Activated naive CD4-positive, alpha-beta T cell treated with anti-CD3 and anti-CD28 coated beads, Interleukin-2, amount 10 ng/mL, durations not matched to agents 7 days and 5 days (primary cell): ENCODE measurements at regions not wholly inside any gene's neighbourhood (a gene's known extent, or its start where the extent isn't known, plus 50 kb on each side); places are given as distances from the start of the nearest gene placed in this dataset.

Experiments used
- CTCF ChIA-PET: fragments of 350-600 bp; sonication (Branson Sonifier 250); formaldehyde crosslinking; loops from one replicate; lab custom pipeline; 2021; ENCODE audit warnings: antibody characterized with exemption; lab: Charles Lee
- DNase-seq: peaks from one replicate; pipeline ENCODE4 v3.0.0-alpha.2; 2020
- H3K27ac Mint-ChIP-seq: one replicate; pipeline ENCODE4 v1.8.0; 2021; ENCODE audit warnings: mild to moderate bottlenecking, moderate library complexity, mixed read lengths
- H3K27me3 Mint-ChIP-seq: one replicate; pipeline ENCODE4 v1.8.0; 2021; ENCODE audit warnings: mild to moderate bottlenecking, mixed read lengths
- H3K36me3 Mint-ChIP-seq: one replicate; pipeline ENCODE4 v1.8.0; 2021; ENCODE audit warnings: mixed read lengths
- H3K4me1 Mint-ChIP-seq: one replicate; pipeline ENCODE4 v1.8.0; 2021; ENCODE audit warnings: mixed read lengths
- H3K4me3 Mint-ChIP-seq: one replicate; pipeline ENCODE4 v1.8.0; 2021; ENCODE audit warnings: mild to moderate bottlenecking, moderate library complexity, mixed read lengths
- H3K9me3 Mint-ChIP-seq: one replicate; pipeline ENCODE4 v1.8.0; 2021; ENCODE audit warnings: mixed read lengths

DNA sequence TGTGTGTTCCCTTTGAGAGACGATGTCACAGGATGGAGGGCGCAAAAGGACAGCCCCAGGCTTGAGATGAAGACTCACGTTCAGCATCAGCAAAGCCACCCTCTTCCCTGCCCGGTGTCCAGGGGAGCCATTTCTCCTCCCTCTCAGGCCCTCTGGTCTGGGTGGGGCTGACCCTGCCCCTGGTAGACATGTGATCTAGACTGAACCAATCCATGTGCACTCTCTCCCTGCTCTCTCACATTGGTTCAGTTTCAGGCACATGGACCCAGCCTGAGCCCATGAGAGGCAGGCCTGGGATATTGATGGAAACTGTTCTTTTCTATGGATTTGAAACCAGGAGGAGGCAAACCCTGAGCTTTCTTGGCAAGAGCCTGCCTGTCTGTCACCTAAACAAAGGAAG is 115.6 kb upstream of the IGSF21 start:
- Mint-ChIP-seq H3K36me3 (no peaks in the 10 kb centered on the region), H3K9me3 (no peaks in the 10 kb centered on the region), H3K4me3 (no peak overlapping the region), H3K4me1 (no peaks in the 10 kb centered on the region), H3K27ac (no peak overlapping the region), H3K27me3 (peaks cover 3% of the 10 kb centered on the region)
- no peak for DNase-seq
- CTCF ChIA-PET = no interaction called here

DNA sequence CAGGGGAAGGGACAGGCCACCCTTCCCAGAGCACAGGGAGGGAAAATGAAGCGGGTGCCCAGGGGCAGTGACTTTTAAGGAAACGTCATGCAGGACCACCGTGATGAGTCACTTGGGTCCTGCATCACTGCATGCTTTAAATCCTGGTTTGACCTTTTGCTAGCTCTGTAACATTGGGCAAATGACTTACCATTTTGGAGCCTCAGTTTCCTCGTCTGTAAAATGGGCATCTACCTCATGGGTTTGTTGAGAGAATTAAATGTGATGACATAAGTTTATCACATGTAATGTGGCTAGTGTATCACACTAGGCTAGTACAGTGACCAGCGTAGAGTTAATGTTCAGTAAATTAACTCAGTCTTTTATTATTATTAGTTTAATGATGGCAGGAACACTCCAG is 114.8 kb upstream of the IGSF21 start:
- H3K9me3 Mint-ChIP-seq = no peaks in the 10 kb centered on the region
- no peaks in the 10 kb centered on the region for H3K36me3 Mint-ChIP-seq
- H3K27ac Mint-ChIP-seq = no peak overlapping the region
- H3K27me3 Mint-ChIP-seq = peaks cover 3% of the 10 kb centered on the region
- no peaks in the 10 kb centered on the region for H3K4me1 Mint-ChIP-seq
- no peak for DNase-seq
- no peak overlapping the region for H3K4me3 Mint-ChIP-seq
- CTCF ChIA-PET = no interaction called here

DNA sequence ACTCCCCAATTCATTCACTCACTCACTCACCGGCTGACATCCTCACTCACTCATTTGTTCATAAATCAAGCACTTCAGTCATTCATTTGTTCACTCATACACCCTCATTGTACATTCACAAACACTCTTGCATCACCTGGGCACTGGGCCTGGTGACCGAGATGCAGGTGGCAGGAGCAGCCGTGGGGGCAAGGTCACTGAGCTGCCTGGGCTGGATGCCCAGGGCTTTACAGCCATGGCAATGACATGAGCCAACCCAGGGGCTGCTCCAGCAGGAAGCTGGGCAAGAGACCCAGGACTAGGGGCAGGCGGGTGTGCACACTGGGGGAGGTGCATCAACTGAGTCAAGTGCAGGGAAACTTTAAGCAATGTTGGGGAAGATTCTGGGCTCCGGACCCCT is 113.6 kb upstream of the IGSF21 start:
- Mint-ChIP-seq H3K4me3 (no peak overlapping the region), H3K27me3 (peaks cover 3% of the 10 kb centered on the region), H3K27ac (no peak overlapping the region), H3K36me3 (no peaks in the 10 kb centered on the region), H3K9me3 (no peaks in the 10 kb centered on the region), H3K4me1 (no peaks in the 10 kb centered on the region)
- DNase-seq = no peak
- CTCF ChIA-PET = no interaction called here

DNA sequence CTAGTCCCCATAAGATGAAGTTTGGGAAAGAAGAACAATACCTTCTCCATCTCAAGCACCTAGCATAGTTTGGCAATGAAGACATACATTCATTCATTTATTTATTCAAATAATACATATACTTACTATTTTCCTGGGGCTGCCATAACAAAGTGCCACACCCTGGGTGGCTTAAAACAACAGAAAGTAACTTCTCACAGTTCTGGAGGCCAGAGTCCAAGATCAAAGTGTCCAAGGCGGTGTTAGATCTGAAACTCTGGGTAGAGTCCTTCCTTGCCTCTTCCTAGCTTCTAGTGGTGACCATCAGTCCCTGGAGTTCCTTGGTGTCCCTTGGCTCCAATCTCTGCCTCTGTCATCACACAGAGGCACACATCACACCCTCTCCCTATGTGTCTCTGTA is 112.1 kb upstream of the IGSF21 start:
- H3K4me3 Mint-ChIP-seq = no peak overlapping the region
- H3K4me1 Mint-ChIP-seq = no peaks in the 10 kb centered on the region
- H3K36me3 Mint-ChIP-seq = no peaks in the 10 kb centered on the region
- peaks cover 3% of the 10 kb centered on the region for H3K27me3 Mint-ChIP-seq
- no peaks in the 10 kb centered on the region for H3K9me3 Mint-ChIP-seq
- no peak for DNase-seq
- no peak overlapping the region for H3K27ac Mint-ChIP-seq
- CTCF ChIA-PET = no interaction called here

DNA sequence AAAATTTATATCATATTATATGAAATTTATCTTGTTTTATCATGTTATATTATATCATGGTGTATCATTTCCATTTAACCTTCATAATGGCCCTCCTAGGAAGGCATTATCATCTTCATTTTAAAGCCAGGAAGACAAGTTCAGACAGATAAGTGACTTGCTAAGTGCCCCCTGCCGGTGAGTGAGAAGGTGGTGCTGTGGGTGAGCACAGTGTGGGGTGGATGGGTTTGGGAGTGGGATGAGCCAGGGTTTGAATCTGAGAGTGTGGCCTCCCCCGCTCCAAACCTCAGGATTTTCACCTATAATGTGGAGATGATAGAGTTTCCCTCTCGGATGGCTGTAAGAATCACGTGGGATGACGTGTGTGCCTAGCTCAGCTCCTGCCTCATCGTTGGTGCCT is 108.7 kb upstream of the IGSF21 start:
- no peak for DNase-seq
- no peaks in the 10 kb centered on the region for H3K36me3 Mint-ChIP-seq

DNA sequence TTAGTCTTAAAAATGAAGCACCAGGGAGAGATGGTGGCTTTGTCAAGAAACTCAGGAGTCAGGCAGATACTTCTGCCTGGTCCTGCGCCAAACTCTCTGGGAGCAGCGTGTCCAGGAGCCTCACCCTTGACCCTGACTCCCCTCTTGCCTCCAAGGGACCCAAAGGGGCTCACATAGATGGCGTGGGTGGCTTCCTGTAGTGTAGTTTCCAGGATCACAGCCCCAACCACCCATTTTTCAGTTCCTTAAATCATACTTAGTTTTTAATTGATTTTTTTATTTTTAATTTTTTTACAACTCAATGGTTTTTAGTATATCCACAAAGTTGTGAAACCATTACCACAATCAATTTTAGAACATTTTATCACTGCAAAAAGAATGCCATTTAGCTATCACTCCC is 107.7 kb upstream of the IGSF21 start:
- Mint-ChIP-seq H3K36me3 (no peaks in the 10 kb centered on the region), H3K27me3 (no peaks in the 10 kb centered on the region), H3K4me1 (no peaks in the 10 kb centered on the region), H3K4me3 (no peak overlapping the region), H3K9me3 (no peaks in the 10 kb centered on the region), H3K27ac (no peak overlapping the region)
- DNase-seq = no peak
- CTCF ChIA-PET = no interaction called here

More for the DNA sequence above, 108.7 kb upstream of the IGSF21 start:
- H3K27ac Mint-ChIP-seq = no peak overlapping the region
- H3K27me3 Mint-ChIP-seq = no peaks in the 10 kb centered on the region
- H3K9me3 Mint-ChIP-seq = no peaks in the 10 kb centered on the region
- no peaks in the 10 kb centered on the region for H3K4me1 Mint-ChIP-seq
- CTCF ChIA-PET = no interaction called here
- no peak overlapping the region for H3K4me3 Mint-ChIP-seq

DNA sequence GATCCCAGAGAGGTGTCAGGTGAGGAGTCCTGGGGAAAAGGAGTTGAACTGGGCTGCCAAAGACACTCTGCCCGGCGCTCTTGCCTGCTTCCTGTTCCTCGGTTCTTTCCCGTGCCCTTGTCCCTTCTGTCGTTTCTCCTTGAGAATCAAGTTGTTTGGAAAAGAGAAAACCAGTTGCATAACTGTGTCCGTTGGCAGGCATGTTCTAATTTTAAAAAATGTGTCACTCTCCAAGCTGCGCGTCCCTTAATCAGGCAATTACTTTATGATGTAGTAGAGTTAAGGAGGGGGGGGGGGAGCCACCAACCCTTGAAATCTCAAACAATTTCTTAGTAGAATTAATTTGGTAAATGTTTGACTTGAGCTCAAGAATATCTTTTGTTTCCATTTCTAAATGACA is 105.9 kb upstream of the IGSF21 start:
- H3K27me3 Mint-ChIP-seq = no peaks in the 10 kb centered on the region
- H3K4me3 Mint-ChIP-seq = no peak overlapping the region
- H3K4me1 Mint-ChIP-seq = no peaks in the 10 kb centered on the region
- no peaks in the 10 kb centered on the region for H3K36me3 Mint-ChIP-seq
- no peak for DNase-seq
- H3K27ac Mint-ChIP-seq = no peak overlapping the region
- no peaks in the 10 kb centered on the region for H3K9me3 Mint-ChIP-seq
- CTCF ChIA-PET = no interaction called here

DNA sequence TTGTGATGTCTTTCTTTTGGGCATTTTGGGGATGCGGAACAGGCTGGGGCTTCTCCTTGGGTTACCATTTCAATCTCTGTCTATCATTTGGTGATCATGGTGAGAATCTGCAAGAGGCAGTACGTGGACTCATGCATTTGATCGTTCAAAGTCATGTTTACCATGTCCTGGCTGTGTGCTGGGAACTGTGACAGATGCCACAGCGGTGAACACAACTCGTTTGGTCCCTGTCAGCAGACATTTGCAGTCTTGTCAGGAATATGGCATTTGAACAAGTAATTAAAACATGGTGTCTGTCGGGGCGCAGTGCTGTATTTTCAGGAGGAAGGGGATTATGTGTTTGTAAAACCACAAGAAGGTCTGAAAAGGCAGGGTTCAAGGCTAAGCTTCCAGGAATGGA is 103.3 kb upstream of the IGSF21 start:
- no peaks in the 10 kb centered on the region for H3K4me1 Mint-ChIP-seq
- CTCF ChIA-PET = no interaction called here
- no peaks in the 10 kb centered on the region for H3K9me3 Mint-ChIP-seq
- no peaks in the 10 kb centered on the region for H3K36me3 Mint-ChIP-seq
- no peak overlapping the region for H3K4me3 Mint-ChIP-seq
- H3K27me3 Mint-ChIP-seq = peaks cover 6% of the 10 kb centered on the region
- H3K27ac Mint-ChIP-seq = no peak overlapping the region
- DNase-seq = no peak

DNA sequence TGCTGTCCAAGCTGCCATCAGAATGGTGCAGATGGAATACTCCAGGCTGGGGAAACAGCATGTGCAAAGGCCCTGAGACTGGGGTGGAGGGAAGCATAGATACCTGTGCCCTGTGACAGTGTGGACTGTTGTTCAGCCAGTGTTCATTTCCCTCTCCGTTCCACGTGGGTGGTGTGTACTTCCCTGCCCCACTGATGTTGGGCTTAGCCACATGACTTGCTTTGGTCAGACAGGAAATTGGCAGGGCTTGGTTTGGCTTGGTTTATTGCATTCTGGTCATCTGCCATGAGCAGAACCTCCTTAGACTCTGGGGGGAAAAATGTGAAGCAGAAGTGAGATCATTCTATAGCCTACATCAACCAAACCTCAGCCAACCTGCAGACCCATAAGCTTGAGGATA is 102.4 kb upstream of the IGSF21 start:
- CTCF ChIA-PET = no interaction called here
- no peaks in the 10 kb centered on the region for H3K36me3 Mint-ChIP-seq
- H3K4me3 Mint-ChIP-seq = no peak overlapping the region
- H3K27me3 Mint-ChIP-seq = peaks cover 8% of the 10 kb centered on the region
- no peak for DNase-seq
- no peak overlapping the region for H3K27ac Mint-ChIP-seq
- no peaks in the 10 kb centered on the region for H3K9me3 Mint-ChIP-seq
- no peaks in the 10 kb centered on the region for H3K4me1 Mint-ChIP-seq

DNA sequence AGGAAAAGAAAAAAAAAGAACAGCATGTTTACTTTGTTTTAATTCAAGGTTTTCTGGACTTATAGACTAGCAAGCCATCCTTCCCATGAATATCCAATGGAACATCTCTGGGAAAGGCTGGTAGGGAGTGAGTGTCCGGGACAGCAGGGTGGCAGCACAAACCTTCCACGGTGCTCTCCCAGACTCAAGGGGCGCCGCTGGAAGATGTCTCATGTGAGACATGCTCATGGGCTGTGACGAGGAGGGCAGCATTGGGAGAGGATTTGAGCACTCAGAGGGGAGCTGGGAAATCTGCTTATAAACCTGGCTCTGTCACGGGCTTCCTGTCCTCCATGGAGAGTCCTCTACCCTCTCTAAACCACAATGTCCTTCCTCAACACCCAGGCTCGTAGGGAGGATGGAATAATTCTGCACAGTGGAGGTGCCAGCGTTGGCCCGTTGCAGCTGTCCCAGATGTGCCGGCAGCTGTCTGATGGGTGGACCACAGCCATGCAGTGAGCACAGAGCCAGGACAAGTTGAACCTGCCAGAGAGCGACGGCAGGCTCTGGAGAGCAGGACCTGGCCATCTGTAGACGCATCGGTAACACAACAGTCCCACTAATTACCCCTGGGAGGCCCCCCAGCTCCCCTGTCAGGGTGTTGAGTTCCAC is 100.1 kb upstream of the IGSF21 start:
- H3K4me1 Mint-ChIP-seq = no peaks in the 10 kb centered on the region
- no peaks in the 10 kb centered on the region for H3K36me3 Mint-ChIP-seq
- H3K9me3 Mint-ChIP-seq = no peaks in the 10 kb centered on the region
- H3K4me3 Mint-ChIP-seq = no peak overlapping the region
- H3K27ac Mint-ChIP-seq = no peak overlapping the region
- DNase-seq = no peak
- CTCF ChIA-PET = no interaction called here
- H3K27me3 Mint-ChIP-seq = peaks cover 8% of the 10 kb centered on the region

DNA sequence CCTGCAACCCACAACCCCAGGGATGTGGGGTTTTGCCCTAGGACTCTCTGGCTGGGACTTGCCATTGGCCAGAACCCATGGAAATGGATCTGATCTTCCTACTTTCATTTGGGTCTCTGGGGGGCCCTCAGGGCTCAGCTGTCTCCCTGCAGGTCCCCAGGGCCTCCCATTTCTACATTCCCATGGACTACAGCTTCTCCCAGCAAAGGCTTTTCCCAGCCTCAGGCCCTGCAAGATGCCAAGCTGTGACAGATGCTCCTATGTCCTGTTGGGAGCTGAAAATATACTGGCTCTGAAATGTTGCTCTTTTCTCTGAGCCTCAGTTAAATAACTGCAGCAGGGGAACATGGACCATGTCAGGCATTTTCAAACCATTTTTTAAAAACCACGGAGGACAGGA is 99.5 kb upstream of the IGSF21 start:
- Mint-ChIP-seq H3K9me3 (no peaks in the 10 kb centered on the region), H3K4me1 (no peaks in the 10 kb centered on the region), H3K4me3 (no peak overlapping the region), H3K27me3 (peaks cover 8% of the 10 kb centered on the region), H3K36me3 (no peaks in the 10 kb centered on the region), H3K27ac (no peak overlapping the region)
- no peak for DNase-seq
- CTCF ChIA-PET = no interaction called here

DNA sequence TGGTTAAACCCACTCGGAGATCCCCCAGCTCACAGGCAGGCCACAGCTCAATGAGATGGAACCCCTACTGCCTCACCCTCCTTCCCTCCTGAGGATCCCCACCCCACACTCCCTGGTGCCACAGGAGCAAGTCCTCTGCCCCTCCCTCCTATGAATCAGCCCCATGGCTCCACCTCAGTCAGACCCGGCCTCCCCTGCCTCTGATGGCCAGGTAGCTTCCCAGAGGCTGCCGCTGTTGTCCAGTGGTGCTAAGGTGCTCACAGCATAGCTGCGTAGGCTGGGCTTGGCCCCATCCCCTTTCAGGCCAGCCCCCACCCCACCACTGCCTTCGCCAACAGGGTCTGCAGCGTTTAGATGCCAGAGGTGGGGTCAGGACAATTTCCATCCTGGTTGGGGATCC is 98.5 kb upstream of the IGSF21 start:
- Mint-ChIP-seq H3K4me1 (no peaks in the 10 kb centered on the region), H3K27me3 (peaks cover 8% of the 10 kb centered on the region), H3K27ac (no peak overlapping the region), H3K4me3 (no peak overlapping the region), H3K9me3 (no peaks in the 10 kb centered on the region), H3K36me3 (no peaks in the 10 kb centered on the region)
- DNase-seq = no peak
- CTCF ChIA-PET = no interaction called here

DNA sequence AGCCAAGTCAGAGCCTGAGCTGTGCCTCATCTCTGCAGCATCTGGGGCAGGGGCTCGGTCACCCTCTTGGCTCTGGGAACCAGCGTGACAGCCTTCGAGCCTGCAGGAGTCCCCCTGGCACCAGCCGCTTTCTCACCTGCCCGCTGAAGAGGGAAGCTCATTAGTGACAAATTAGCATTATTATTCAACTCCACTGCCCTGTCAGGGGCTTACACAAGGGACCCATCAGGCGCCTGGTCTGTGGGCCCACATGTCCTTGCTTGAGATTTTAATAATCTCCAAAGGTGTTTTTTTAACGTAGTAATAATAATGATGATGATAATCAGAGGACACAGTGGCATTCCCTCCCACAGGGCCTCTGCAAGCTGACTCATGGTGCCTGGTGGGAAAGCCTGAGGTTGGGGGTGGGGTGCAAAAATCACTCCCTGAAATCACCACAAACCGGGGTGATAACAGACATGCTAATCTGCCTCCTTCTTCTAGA is 98.1 kb upstream of the IGSF21 start:
- H3K36me3 Mint-ChIP-seq = no peaks in the 10 kb centered on the region
- DNase-seq = no peak
- no peak overlapping the region for H3K4me3 Mint-ChIP-seq
- CTCF ChIA-PET = no interaction called here
- peaks cover 8% of the 10 kb centered on the region for H3K27me3 Mint-ChIP-seq
- no peaks in the 10 kb centered on the region for H3K4me1 Mint-ChIP-seq
- no peak overlapping the region for H3K27ac Mint-ChIP-seq
- H3K9me3 Mint-ChIP-seq = no peaks in the 10 kb centered on the region

DNA sequence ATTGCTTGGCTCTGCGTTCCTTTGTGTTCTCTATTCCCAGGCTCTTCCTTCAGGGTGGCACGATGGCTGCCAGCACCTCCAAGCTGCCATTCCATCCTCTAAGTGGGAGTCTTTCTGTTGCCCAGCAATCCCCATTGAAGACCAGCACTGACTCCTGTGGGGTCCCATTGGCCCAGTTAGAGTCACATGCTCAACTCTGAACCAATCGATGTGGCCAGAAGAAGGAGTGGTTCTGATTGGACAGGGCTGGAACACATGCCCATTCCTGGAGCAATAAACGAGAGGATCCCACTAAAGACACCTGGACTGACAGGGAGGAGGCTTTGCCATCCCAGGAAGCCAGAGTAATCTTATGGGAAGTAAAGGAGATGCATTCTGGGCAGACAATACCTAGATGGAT is 97.2 kb upstream of the IGSF21 start:
- Mint-ChIP-seq H3K4me3 (no peak overlapping the region), H3K9me3 (no peaks in the 10 kb centered on the region), H3K36me3 (no peaks in the 10 kb centered on the region), H3K27me3 (peaks cover 8% of the 10 kb centered on the region), H3K4me1 (no peaks in the 10 kb centered on the region), H3K27ac (no peak overlapping the region)
- no peak for DNase-seq
- CTCF ChIA-PET = no interaction called here

DNA sequence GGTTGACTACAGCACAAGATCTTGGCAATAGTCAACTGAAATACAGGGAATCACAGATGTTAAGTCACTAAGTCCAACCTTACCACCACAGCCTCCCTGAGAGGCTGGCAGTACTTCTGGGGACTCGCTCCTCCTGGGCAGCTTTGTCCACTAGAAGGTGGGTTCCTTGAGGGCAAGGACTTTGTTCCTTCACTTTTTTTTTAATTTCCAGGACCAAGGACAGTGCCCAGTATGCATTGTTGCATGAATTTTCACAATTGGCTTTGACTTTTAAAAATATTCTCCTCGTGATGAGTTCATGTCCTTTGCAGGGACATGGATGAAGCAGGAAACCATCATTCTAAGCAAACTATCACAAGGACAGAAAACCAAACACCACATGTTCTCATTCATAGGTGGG is 96.7 kb upstream of the IGSF21 start:
- no peak overlapping the region for H3K27ac Mint-ChIP-seq
- H3K4me3 Mint-ChIP-seq = no peak overlapping the region
- CTCF ChIA-PET = no interaction called here
- no peaks in the 10 kb centered on the region for H3K9me3 Mint-ChIP-seq
- H3K27me3 Mint-ChIP-seq = peaks cover 8% of the 10 kb centered on the region
- DNase-seq = no peak
- H3K36me3 Mint-ChIP-seq = no peaks in the 10 kb centered on the region
- H3K4me1 Mint-ChIP-seq = no peaks in the 10 kb centered on the region

DNA sequence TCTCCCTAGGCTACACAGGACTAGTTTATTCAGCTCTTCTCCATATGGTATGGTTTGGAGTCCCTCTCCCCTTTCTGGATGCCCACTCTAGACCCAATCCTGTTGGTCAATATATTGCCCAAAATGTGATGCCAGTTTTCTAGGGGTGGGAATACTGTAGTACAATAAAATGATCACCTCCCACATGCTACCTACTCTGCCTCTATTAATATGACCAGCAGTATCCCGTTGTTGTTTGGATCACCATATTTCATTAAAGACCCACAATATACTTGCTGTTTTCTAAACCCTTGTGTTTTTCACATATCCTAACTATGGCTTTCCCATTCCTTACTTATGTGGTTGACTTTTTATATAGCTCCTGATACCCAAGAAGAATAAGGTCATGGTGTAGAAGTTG is 95.9 kb upstream of the IGSF21 start:
- Mint-ChIP-seq H3K4me3 (no peak overlapping the region), H3K36me3 (no peaks in the 10 kb centered on the region), H3K4me1 (no peaks in the 10 kb centered on the region), H3K27ac (no peak overlapping the region), H3K9me3 (no peaks in the 10 kb centered on the region), H3K27me3 (peaks cover 8% of the 10 kb centered on the region)
- CTCF ChIA-PET = no interaction called here
- DNase-seq = no peak
